ENCODE measurements at regions not wholly inside any gene's neighbourhood (a gene's known extent, or its start where the extent isn't known, plus 50 kb on each side); places are given as distances from the start of the nearest gene placed in this dataset.

DNA sequence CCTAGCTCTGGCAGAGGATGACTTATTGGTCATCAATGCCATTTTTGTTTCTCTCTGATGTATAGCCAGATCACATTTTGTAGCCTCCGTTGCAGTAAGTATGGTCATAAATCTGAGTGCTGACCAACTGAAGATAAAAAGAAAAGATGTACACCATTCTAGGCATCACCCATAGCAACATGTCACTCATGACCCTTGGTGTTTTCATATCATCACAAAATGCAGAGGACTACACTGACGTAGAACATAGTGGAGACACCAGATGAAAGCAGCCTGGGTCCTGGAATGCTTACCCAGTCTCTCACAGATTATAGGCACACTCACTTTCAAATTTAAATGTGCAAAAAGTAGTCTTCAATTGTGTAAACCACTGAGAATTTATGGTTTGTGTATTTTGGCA, 172.8 kb downstream of the PDHA2 start:
- no peak for DNase-seq (ENCODE audit: low read depth, low spot score)
- Mint-ChIP-seq H3K27me3 (ENCODE audit: low read depth) (no peaks in the 10 kb centered on the region), H3K36me3 (ENCODE audit: low read depth) (no peaks in the 10 kb centered on the region), H3K4me3 (no peak overlapping the region), H3K4me1 (no peaks in the 10 kb centered on the region), H3K9me3 (peaks cover 4% of the 10 kb centered on the region), H3K27ac (ENCODE audit: unreplicated experiment) (no peak overlapping the region)
- TF ChIP-seq, protein P1, sequence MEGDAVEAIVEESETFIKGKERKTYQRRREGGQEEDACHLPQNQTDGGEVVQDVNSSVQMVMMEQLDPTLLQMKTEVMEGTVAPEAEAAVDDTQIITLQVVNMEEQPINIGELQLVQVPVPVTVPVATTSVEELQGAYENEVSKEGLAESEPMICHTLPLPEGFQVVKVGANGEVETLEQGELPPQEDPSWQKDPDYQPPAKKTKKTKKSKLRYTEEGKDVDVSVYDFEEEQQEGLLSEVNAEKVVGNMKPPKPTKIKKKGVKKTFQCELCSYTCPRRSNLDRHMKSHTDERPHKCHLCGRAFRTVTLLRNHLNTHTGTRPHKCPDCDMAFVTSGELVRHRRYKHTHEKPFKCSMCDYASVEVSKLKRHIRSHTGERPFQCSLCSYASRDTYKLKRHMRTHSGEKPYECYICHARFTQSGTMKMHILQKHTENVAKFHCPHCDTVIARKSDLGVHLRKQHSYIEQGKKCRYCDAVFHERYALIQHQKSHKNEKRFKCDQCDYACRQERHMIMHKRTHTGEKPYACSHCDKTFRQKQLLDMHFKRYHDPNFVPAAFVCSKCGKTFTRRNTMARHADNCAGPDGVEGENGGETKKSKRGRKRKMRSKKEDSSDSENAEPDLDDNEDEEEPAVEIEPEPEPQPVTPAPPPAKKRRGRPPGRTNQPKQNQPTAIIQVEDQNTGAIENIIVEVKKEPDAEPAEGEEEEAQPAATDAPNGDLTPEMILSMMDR (conservative IDR thresholded peaks at IDR 0.05): no peak

DNA sequence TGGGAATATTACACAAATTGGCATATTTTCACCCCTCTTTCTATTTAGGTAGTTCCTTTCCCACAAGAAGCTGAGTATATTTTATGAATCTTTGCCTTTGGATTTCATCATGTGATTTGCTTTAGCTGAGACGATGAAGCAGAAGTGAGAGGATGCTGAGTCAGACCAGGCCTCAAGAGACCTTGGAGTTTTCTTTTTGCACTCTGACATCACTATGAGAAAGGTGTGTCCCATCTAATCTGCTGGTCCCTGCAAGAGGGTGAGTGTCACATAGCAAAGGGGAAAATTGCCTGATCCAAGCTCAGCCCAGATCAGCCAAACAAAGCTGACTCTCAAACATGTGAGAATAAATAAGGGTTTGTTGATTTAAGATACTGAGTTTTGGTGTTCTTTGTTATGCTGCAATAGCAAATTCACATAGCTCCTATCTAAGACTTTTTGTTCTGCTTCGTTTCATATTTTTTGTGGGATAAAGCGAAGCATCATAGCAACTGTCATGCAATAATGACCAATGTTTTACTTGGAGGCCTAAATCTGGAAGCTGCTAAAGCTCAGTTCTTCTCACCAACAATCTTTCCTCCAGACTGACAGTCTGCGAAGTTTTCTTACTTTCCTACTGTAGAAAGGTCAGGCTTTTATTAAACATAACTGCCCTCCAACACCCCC, 176.9 kb downstream of the PDHA2 start:
- Mint-ChIP-seq H3K9me3 (peaks cover 4% of the 10 kb centered on the region), H3K27ac (ENCODE audit: unreplicated experiment) (no peak overlapping the region), H3K27me3 (ENCODE audit: low read depth) (no peaks in the 10 kb centered on the region), H3K4me1 (no peaks in the 10 kb centered on the region), H3K36me3 (ENCODE audit: low read depth) (no peaks in the 10 kb centered on the region), H3K4me3 (no peak overlapping the region)
- TF ChIP-seq, protein P1 (conservative IDR thresholded peaks at IDR 0.05): no peak
- no peak for DNase-seq (ENCODE audit: low read depth, low spot score)

DNA sequence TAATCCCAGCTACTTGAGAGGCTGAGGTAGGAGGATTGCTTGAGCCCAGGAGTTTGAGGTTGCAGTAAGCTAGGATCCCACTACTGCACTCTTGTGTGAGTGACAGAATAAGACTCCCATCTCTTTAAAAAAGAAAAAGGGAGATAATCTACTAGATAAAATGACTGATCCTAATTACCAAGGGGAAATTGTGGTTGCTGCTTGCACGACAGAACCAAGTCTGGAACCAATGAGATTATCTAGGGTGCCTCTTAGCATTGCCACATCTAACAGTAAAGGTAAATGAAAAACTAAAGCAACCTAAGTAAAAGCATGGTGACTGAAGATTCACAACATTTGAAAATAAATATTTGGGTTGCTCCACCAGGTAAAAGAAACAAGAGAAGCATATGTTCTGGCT, 185.1 kb downstream of the PDHA2 start:
- peaks cover 4% of the 10 kb centered on the region for H3K9me3 Mint-ChIP-seq
- no peaks in the 10 kb centered on the region for H3K27me3 Mint-ChIP-seq (ENCODE audit: low read depth)
- TF ChIP-seq, protein P1 (conservative IDR thresholded peaks at IDR 0.05): no peak
- H3K4me3 Mint-ChIP-seq: no peak overlapping the region
- H3K4me1 Mint-ChIP-seq: no peaks in the 10 kb centered on the region
- DNase-seq (ENCODE audit: low read depth, low spot score): no peak
- H3K36me3 Mint-ChIP-seq (ENCODE audit: low read depth): no peaks in the 10 kb centered on the region
- no peak overlapping the region for H3K27ac Mint-ChIP-seq (ENCODE audit: unreplicated experiment)

DNA sequence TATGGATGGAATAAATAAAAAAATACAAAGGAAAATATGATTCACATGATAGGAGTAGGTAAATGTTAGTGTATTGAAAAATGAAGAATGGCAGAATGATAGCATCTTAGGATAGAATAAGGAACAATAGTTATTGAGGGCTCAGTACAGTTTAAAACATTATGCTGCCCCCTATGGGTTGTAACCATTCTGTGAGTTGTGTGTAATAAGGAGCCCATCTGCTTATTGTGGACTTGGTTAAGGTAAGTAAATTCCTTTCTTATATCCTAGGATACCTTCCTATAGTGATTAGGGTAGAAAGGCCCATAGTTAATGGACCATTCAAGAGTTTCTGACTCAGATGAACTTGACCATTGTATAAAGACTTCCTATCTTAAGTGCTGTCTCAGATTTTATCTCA, 195.8 kb downstream of the PDHA2 start:
- no peaks in the 10 kb centered on the region for H3K27me3 Mint-ChIP-seq (ENCODE audit: low read depth)

DNA sequence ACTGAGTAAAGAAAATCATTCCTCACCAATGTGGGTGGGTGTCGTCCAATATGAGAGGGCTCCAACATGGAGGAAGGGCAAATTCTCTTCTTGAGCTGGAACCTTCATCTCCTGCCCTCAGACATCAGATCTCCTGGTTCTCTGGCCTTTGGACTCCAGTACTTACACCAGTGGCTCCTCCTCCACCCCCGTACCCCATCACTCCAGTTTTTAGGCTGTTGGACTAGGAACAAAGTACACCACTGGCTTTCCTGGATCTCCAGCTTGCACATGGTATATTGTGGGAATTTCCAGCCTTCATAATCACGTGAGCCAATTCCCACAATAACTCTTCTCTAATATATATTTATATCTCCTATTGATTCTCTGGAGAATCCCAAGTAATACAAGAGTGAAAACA, 196.9 kb downstream of the PDHA2 start:
- Mint-ChIP-seq H3K27ac (ENCODE audit: unreplicated experiment) (no peak overlapping the region), H3K27me3 (ENCODE audit: low read depth) (no peaks in the 10 kb centered on the region), H3K9me3 (peaks cover 3% of the 10 kb centered on the region), H3K4me1 (no peaks in the 10 kb centered on the region), H3K36me3 (ENCODE audit: low read depth) (no peaks in the 10 kb centered on the region), H3K4me3 (no peak overlapping the region)
- no peak for DNase-seq (ENCODE audit: low read depth, low spot score)
- TF ChIP-seq, protein P1 (conservative IDR thresholded peaks at IDR 0.05): no peak

More for the DNA sequence above, 195.8 kb downstream of the PDHA2 start:
- no peak overlapping the region for H3K4me3 Mint-ChIP-seq
- no peaks in the 10 kb centered on the region for H3K4me1 Mint-ChIP-seq
- no peaks in the 10 kb centered on the region for H3K36me3 Mint-ChIP-seq (ENCODE audit: low read depth)
- DNase-seq (ENCODE audit: low read depth, low spot score): no peak
- TF ChIP-seq, protein P1 (conservative IDR thresholded peaks at IDR 0.05): peak; percentile 53
- peaks cover 3% of the 10 kb centered on the region for H3K9me3 Mint-ChIP-seq
- no peak overlapping the region for H3K27ac Mint-ChIP-seq (ENCODE audit: unreplicated experiment)

Measured in neural crest cell (in vitro differentiated cells).